C4-2B (cell line): ENCODE measurements at regions not wholly inside any gene's neighbourhood (a gene's known extent, or its start where the extent isn't known, plus 50 kb on each side); places are given as distances from the start of the nearest gene placed in this dataset.

ENCODE experiments used
- H3K27ac ChIP-seq: fragments of 450-650 bp; 2 replicates; pipeline ENCODE4 v1.5.1; 2017
- CTCF ChIP-seq: fragments of 450-650 bp; conservative IDR thresholded peaks from 2 replicates; pipeline ENCODE4 v1.5.1; 2017; ENCODE audit warnings: mild to moderate bottlenecking
- ZFX ChIP-seq: fragments of 450-650 bp; IDR thresholded peaks from 2 replicates; pipeline ENCODE4 v1.6.1; 2017

GRCh38 chr2:204321910-204322751, 223.1 kb upstream of the PARD3B start:
- H3K27ac ChIP-seq: peak overlapping the region; percentile 12; the same call in 1 of the 2 replicates
- TF ChIP-seq CTCF: no peak
- no peak for TF ChIP-seq ZFX

GRCh38 chr2:204325468-204325867, 219.8 kb upstream of the PARD3B start:
- peak; percentile 83 for TF ChIP-seq CTCF
- no peak for TF ChIP-seq ZFX
- H3K27ac ChIP-seq: no peak overlapping the region

- no peak overlapping the region for H3K27ac ChIP-seq
- TF ChIP-seq CTCF: no peak
- TF ChIP-seq ZFX: no peak
These were observed 216.9 kb upstream of the PARD3B start for GRCh38 chr2:204328373-204328772.

GRCh38 chr2:204329016-204329415, 216.3 kb upstream of the PARD3B start:
- no peak overlapping the region for H3K27ac ChIP-seq

GRCh38 chr2:204329532-204329931, 215.7 kb upstream of the PARD3B start:
- TF ChIP-seq ZFX: no peak
- no peak overlapping the region for H3K27ac ChIP-seq

More at GRCh38 chr2:204329016-204329415, 216.3 kb upstream of the PARD3B start:
- no peak for TF ChIP-seq CTCF
- TF ChIP-seq ZFX: no peak

- no peak overlapping the region for H3K27ac ChIP-seq
- TF ChIP-seq ZFX: no peak
- no peak for TF ChIP-seq CTCF
These were observed 214.1 kb upstream of the PARD3B start for GRCh38 chr2:204331180-204331579.

GRCh38 chr2:204331988-204332387, 213.3 kb upstream of the PARD3B start:
- no peak for TF ChIP-seq ZFX
- no peak for TF ChIP-seq CTCF
- no peak overlapping the region for H3K27ac ChIP-seq

GRCh38 chr2:204332706-204333105, 212.6 kb upstream of the PARD3B start:
- H3K27ac ChIP-seq: no peak overlapping the region
- TF ChIP-seq CTCF (no peak), ZFX (no peak)
